Kidney epithelial cell (primary cell): ENCODE measurements at regions not wholly inside any gene's neighbourhood (a gene's known extent, or its start where the extent isn't known, plus 50 kb on each side); places are given as distances from the start of the nearest gene placed in this dataset.
A peak's percentile ranks its signal among the peaks of the same experiment; 100 is the strongest.

Experiments
- DNase-seq: peaks from one replicate; pipeline ENCODE4 v3.0.0-alpha.2; 2010; ENCODE audit warnings: low read depth
- H3K27me3 ChIP-seq: 2 replicates; pipeline ENCODE4 v1.6.0; 2011; ENCODE audit warnings: low read length; ENCODE audit not compliant: control insufficient read depth, insufficient read depth
- H3K36me3 ChIP-seq: 2 replicates; pipeline ENCODE4 v1.5.1; 2011; ENCODE audit warnings: low read length; ENCODE audit not compliant: control insufficient read depth, insufficient read depth
- H3K4me3 ChIP-seq: 2 replicates; pipeline ENCODE4 v1.5.1; 2011; ENCODE audit warnings: low read depth, mild to moderate bottlenecking, control low read depth, low read length
- TF ChIP-seq, protein P1 (sequence below): IDR thresholded peaks from 2 replicates; pipeline ENCODE4 v1.5.1; 2011; ENCODE audit warnings: mild to moderate bottlenecking, moderate library complexity, low read length, control low read depth, inconsistent platforms; ENCODE audit not compliant: insufficient read depth, poor library complexity, severe bottlenecking

DNA sequence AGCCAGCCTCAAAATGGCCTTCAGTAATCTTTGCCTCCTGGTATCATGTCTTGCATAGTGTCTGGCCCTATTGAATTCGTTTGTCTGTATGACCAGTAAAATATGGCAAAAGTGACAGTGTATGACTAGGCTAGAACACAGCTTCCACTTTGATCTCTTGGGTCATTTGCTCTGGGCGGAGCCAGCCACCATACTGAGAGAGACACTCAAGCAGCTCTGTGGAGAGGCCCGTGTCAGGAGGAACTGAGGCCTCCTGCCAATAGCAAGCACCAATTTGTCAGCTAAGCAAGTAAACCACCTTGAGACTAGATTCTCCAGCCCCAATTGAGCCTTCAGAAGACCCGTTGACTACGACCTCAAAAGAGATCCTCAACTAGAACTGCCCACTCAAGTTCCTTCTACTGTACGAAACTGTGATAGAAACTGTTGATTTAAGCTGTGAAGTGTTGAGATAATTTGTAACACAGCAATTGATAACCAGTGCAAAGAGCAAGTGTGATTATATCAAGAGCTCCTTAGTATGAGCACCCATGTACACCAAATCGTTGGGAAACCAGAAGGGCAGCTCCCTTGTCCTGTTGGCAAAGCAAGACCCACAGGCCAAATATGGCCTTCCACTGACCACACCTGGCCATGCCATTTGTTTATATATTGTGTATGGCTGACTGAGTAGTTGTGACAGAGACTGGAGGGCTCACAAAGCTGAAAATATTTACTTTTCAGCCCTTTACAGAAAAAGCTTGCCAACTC lies 52.7 kb upstream of the SERBP1 start:
- DNase-seq, result no peak
- TF ChIP-seq, protein P1, sequence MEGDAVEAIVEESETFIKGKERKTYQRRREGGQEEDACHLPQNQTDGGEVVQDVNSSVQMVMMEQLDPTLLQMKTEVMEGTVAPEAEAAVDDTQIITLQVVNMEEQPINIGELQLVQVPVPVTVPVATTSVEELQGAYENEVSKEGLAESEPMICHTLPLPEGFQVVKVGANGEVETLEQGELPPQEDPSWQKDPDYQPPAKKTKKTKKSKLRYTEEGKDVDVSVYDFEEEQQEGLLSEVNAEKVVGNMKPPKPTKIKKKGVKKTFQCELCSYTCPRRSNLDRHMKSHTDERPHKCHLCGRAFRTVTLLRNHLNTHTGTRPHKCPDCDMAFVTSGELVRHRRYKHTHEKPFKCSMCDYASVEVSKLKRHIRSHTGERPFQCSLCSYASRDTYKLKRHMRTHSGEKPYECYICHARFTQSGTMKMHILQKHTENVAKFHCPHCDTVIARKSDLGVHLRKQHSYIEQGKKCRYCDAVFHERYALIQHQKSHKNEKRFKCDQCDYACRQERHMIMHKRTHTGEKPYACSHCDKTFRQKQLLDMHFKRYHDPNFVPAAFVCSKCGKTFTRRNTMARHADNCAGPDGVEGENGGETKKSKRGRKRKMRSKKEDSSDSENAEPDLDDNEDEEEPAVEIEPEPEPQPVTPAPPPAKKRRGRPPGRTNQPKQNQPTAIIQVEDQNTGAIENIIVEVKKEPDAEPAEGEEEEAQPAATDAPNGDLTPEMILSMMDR, result no peak
- no peak overlapping the region for H3K4me3 ChIP-seq
- no peaks in the 10 kb centered on the region for H3K27me3 ChIP-seq
- no peaks in the 10 kb centered on the region for H3K36me3 ChIP-seq

DNA sequence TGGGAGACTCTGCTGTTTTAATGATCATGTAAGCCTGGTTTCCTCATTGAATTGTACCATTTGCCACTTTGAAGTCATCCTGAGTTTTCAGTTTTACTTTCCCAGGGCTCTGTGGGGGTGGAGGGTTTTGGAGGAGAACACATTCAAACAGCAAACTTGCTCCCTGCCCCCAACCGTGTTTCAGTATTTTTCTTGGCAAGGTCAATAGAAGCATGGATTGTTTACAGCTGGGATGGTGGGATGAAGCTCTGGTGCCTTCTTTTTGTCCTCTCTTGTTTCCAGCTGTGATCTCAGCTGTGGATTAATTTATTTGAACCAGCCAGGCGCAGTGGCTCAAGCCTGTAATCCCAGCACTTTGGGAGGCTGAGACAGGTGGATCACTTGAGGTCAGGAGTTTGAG lies 54.3 kb upstream of the SERBP1 start:
- H3K36me3 ChIP-seq, result no peaks in the 10 kb centered on the region
- TF ChIP-seq, protein P1, result no peak

DNA sequence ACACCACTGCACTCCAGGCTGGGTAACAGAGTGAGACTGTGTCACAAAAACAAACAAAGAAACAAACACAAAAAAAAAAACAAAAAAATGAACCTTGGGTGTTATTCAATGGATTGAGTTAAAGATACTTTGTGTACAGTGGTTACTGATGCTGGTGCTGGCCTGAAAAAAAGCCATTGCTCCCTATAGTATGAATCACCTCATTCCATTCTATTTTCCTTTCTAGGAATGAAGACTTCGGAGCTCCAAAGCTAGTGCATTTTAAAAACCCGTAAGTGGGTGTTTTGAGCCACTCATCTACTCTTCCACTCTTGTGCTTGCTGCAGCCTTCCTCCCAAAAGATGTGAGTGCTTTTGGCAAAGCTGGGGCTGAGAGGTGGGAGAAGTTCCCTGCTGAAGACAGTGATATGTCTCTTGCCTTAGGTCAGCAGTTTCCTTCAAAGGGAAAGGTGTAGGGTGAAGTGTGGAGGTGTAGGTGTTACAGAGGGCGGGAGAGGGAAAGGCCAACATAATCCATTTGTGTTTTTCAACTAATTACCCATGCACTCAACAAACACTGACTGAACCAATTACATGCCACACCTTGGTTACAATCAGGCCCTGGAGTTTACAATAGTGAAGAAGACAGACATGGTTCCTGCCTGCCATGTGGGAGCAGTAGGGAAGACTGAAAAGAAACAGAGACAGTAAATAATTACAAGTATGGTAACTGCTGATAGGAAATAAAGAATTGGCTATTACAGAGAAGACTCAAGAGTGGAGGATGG lies 55.0 kb upstream of the SERBP1 start:
- no peak for DNase-seq
- TF ChIP-seq, protein P1, result no peak
- Histone ChIP-seq H3K27me3 (no peaks in the 10 kb centered on the region), H3K4me3 (no peak overlapping the region), H3K36me3 (no peaks in the 10 kb centered on the region)

More for the DNA sequence above, 54.3 kb upstream of the SERBP1 start:
- no peak for DNase-seq
- H3K27me3 ChIP-seq, result no peaks in the 10 kb centered on the region
- no peak overlapping the region for H3K4me3 ChIP-seq

DNA sequence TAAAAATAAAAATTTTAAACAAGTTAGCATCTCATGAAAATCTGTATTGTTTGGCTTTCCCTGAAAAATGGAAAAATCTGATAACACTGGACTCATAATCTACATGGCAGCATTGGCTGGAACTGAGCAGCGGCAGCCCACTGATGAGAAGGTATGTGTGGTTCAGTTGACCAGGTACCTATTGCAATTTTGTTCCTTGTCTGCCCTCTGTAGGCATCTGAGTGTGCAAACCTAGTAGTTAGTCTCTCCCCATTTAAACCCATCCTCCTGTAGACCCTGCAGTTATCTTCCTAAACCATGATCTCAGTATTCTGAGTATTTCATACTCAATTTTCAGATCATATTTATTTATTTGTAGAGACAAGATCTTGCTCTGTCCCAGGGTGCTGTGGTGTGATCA lies 59.4 kb upstream of the SERBP1 start:
- DNase-seq, result no peak
- TF ChIP-seq, protein P1, result peak; percentile 24
- no peak overlapping the region for H3K4me3 ChIP-seq
- H3K27me3 ChIP-seq, result no peaks in the 10 kb centered on the region
- no peaks in the 10 kb centered on the region for H3K36me3 ChIP-seq

DNA sequence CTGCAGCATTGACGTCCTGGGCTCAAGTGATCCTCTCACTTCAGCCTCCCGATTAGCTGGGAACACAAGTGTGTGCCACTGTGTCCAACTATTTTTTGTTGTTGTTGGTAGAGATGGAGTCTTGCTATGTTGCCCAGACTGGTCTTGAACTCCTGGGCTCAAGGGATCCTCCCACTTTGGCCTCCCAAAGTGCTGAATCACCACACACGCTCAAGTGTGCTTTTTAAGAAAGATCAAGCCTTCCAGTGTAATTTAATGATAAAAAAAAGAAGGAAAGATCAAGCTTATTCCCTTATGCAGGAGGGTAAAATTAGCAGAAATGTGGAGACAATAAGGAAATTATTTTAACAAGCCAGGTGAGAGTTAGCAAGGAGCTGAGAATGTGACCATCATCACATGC lies 61.1 kb upstream of the SERBP1 start:
- H3K36me3 ChIP-seq, result no peaks in the 10 kb centered on the region
- TF ChIP-seq, protein P1, result no peak
- no peak overlapping the region for H3K4me3 ChIP-seq
- no peak for DNase-seq
- H3K27me3 ChIP-seq, result no peaks in the 10 kb centered on the region
